Erythroblast (primary cell): ENCODE measurements at regions not wholly inside any gene's neighbourhood (a gene's known extent, or its start where the extent isn't known, plus 50 kb on each side); places are given as distances from the start of the nearest gene placed in this dataset.
"Not testable (repeated sequence)": the region's sequence is repeated elsewhere in the genome, so short reads cannot be mapped to it uniquely, and the experiment has no call there.

Source experiments
- DNase-seq, 2 experiments: peaks; one replicate each; lab custom pipeline; 2025; lab: John Stamatoyannopoulos, UW
- GATA1 ChIP-seq: IDR thresholded peaks from 2 replicates; pipeline ENCODE4 v1.6.1; 2011; ENCODE audit warnings: low read depth, mild to moderate bottlenecking, control low read depth, low read length, moderate library complexity
- POLR2A ChIP-seq: IDR thresholded peaks from 2 replicates; pipeline ENCODE4 v1.6.1; 2011; ENCODE audit warnings: mild to moderate bottlenecking, low read length

- no peak for TF ChIP-seq POLR2A
- TF ChIP-seq GATA1 = no peak
- no peak for DNase-seq
Observed at GRCh38 chr5:136482206-136482605, 116.9 kb upstream of the TRPC7 start.

- no peak for DNase-seq
- no peak for TF ChIP-seq POLR2A
- no peak for TF ChIP-seq GATA1
Observed at GRCh38 chr5:136474466-136474865, 109.1 kb upstream of the TRPC7 start.

DNA sequence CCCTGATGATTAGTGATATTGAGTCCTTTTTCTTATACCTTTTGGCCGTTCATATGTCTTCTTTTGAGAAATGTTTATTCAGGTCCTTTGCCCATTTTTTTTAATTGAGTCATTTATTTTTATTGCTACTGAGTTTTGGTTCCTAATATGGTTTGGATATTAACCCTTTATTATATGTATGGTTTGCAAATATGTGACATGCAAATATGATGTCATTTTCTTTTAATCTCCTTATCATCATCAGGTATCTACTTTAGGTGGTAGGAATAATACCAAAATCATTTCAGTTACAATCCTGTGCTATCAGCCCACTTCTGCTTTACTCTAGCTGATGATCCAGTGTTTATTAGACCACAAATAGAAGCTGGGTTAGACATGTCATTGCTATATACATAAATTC lies 102.3 kb upstream of the TRPC7 start:
- no peak for TF ChIP-seq POLR2A
- no peak for TF ChIP-seq GATA1
- DNase-seq = no peak

DNA sequence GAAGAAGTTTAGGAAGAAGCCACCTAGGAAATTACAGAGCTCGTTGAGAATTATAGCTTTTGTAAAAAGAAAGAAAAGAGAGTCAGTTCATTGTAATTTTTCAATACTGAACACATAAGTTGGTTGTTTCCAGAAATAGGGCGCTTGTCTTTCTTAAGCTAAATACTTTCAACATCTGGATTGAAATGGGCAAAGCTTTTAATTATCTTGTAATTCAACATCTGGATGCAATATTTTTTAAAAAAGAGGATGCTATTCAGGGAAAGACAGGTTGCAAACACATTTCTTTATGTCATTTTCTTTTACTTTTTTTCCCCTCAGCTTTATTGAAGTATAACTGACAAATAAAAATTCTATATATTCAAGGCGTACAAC lies 100.7 kb upstream of the TRPC7 start:
- TF ChIP-seq GATA1 = no peak
- no peak for DNase-seq

- DNase-seq = no peak
- TF ChIP-seq GATA1 (no peak), POLR2A (no peak)
Observed at GRCh38 chr5:136458481-136458880, 93.1 kb upstream of the TRPC7 start.

DNA sequence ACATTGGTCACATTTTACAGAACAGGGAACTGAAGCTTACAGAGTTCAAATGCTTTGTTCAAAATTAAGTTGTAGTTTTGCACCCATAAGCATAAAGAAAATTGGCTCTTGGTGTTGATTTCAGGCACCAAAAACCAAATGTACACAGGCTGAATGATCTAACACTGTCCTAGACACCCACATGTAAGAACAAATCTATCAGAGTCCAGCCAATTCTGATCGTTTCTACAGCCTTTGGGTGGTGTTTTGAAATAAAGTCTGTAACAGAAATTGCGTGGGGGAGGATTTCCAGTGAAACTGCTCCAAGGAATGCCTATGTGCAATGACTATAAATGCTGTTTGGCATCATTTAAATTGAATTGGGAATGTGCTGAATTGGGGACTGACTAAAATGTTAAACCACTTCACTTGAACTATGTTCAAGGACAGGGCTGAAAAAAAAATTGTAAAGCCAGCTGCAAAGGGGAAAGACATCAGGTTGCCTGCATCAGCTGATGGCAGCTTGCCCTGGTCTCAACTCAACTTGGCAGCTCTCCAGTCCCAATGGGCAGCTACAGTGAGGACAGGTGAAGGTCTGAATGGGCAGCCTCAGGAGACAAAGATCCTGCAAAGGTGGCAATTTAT lies 92.2 kb upstream of the TRPC7 start:
- TF ChIP-seq GATA1 (no peak), POLR2A (no peak)
- DNase-seq = no peak

- no peak for DNase-seq
- no peak for TF ChIP-seq POLR2A
- TF ChIP-seq GATA1 = no peak
Observed at GRCh38 chr5:136455409-136455808, 90.1 kb upstream of the TRPC7 start.

DNA sequence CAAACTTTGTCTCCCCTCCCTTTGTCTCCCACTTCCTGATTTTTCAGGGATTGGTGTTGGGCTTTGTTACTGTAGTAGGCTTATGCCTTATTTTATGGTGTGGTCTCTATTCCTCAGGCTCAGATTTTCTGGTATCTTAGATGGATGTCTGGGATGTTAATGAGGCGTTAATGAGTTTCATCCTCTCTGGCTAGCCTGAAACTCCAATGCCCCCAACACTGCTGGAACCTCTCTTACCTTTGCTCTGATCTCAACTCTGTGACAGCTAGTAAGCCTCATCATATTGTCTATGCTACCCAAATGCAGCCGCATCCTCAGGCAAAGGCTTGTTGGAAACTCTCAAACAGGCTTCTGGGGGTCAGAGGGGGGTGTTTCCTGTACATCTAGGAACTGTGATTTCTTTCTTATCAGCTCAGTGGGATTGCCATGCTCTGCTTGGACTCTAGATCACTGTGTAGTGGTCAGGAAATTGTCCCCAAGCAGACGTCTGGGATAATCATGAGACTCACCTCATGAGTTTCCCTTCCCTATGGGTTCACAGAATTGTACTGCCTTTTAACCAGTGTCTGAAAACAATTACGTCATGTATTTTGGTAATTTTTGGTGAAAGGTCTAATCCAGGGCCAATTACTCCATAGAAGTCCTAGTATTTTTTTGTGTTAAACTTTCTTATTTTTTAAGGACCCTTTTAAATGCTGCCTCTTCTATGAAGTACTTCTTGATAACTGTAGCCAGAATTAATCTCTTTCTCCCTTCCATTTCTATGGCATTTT lies 88.8 kb upstream of the TRPC7 start:
- no peak for TF ChIP-seq GATA1
- no peak for TF ChIP-seq POLR2A
- no peak for DNase-seq

DNA sequence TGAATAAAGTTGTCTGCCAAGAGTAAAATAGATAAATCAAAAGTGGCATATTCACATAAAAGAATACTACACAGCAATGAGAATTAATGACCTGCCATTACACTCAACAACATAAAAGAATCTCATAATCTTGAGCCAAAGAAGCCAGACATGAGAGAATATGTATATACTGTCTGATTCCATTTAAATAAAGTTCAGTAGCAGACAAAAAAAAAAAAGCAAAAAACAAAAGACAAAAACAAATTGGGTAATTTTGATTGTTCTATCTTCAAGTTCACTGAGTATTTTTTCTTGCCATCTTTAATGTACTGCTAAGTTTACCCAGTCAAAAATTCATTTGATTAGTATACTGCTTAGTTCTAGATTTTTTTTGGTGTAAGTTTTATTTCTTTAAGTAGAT lies 87.9 kb upstream of the TRPC7 start:
- TF ChIP-seq GATA1 (no peak), POLR2A (no peak)
- DNase-seq = no peak

DNA sequence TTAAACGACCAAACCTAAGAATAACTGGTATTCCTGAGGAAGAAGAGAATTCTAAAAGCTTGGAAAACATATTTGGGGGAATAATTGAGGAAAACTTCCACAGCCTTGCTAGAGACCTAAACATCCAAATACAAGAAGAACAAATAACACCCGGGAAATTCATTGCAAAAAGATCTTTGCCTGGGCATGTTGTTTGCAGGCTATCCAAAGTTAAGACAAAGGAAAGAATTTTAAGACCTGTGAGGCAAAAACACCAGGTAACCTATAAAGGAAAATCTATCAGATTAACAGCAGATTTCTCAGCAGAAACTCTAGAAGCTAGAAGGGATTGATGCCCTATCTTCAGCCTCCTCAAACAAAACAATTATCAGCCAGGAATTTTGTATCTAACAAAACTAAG lies 82.2 kb upstream of the TRPC7 start:
- DNase-seq = not testable (repeated sequence)

- no peak for DNase-seq
- no peak for TF ChIP-seq POLR2A
- TF ChIP-seq GATA1 = no peak
Observed at GRCh38 chr5:136446565-136446964, 81.2 kb upstream of the TRPC7 start.

DNA sequence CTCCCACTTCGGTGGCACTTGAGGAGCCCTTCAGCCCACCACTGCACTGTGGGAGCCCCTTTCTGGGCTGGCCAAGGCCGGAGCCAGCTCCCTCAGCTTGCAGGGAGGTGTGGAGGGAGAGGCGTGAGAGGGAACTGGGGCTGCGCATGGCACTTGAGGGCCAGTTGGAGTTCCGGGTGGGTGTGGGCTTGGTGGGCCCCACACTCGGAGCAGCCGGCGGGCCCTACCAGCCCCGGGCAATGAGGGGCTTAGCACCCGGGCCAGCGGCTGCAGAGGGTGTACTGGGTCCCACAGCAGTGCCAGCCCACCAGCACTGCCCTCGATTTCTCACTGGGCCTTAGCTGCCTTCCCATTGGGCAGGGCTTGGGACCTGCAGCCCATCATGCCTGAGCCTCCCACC lies 78.8 kb upstream of the TRPC7 start:
- not testable (repeated sequence) for DNase-seq

DNA sequence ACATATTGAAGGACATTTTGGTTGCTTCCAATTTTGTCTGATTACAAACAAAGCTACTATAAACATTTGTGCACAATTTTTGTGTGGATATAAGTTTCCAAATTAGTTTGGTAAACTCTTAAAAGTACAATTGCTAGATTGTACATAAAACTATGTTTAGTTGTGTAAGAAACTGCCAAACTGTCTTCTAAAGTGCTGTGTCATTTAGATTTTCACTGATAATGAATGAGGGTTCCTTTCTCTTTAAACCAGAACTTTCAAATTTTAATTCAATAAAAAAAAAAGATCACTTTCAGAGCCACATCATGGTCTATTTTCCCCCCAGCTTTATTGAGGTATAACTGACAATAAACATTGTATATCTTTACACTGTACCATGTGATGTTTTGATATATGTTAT lies 74.0 kb upstream of the TRPC7 start:
- DNase-seq = no peak
- TF ChIP-seq POLR2A = no peak
- TF ChIP-seq GATA1 = no peak

DNA sequence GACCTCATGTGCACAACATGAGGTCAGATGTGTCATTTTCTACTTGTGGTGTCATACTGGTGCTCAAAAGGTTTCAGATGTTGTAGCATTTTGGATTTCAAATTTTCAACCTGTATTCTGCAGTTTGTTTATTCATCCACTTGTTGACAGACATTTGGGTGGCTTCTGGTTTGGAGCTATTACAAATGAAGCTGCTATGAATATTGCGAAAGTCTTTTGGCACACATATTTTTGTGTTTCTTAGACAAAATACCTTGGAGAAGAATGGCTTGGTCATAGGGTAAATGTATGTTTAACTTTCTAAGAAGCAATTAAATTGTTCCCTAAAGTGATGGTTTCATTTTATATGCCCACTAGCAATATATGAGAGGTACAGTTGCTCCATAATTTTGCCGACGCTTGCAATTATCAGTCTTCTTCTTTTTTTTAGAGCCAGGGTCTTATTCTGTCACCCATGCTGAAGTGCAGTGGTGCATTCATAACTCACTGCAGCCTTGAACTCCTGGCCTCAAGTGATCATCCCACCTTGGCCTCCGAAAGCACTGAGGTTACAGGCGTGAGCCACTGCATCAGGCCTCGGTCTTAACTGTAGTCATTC lies 70.7 kb upstream of the TRPC7 start:
- TF ChIP-seq GATA1 (no peak), POLR2A (no peak)
- no peak for DNase-seq

DNA sequence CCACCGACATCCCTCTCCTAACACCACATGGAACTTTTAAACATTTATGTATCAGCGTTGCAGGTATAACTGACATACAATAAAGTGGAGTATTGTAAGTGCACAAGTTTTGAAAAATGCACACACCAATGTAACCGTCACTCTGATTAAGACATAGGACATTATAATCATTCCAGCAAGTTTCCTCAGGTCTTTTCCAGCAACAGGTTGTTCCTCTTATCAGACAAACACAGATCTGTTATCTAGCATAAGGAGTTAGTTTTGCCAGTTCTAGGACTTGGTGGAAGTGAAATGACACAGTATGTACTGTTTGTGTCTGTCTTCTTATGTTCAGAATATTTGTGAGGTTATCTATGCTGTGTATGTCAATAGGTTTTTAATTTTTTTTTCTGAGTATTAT lies 69.5 kb upstream of the TRPC7 start:
- DNase-seq = no peak
- TF ChIP-seq GATA1 (no peak), POLR2A (no peak)
